ENCODE measurements at regions not wholly inside any gene's neighbourhood (a gene's known extent, or its start where the extent isn't known, plus 50 kb on each side); places are given as distances from the start of the nearest gene placed in this dataset.

GRCh38 chrX:13196782-13197181 lies 123.1 kb downstream of the ATXN3L start:
- no peak for TF ChIP-seq CTCF (IDR thresholded peaks at IDR 0.05)
- no peak for TF ChIP-seq POLR2AphosphoS5 (IDR thresholded peaks at IDR 0.05)
